Neural cell (in vitro differentiated cells): ENCODE measurements at regions not wholly inside any gene's neighbourhood (a gene's known extent, or its start where the extent isn't known, plus 50 kb on each side); places are given as distances from the start of the nearest gene placed in this dataset.

Experiments used
- CTCF ChIP-seq: fragments of 450-650 bp; IDR thresholded peaks from 2 replicates; pipeline ENCODE4 v1.5.1; 2014; ENCODE audit warnings: antibody characterized with exemption, mild to moderate bottlenecking, moderate library complexity; ENCODE audit not compliant: poor library complexity, severe bottlenecking
- EP300 ChIP-seq: fragments of 450-650 bp; conservative IDR thresholded peaks from 2 replicates; pipeline ENCODE4 v1.6.1; 2014; ENCODE audit warnings: antibody characterized with exemption, mild to moderate bottlenecking, moderate library complexity; ENCODE audit not compliant: poor library complexity, severe bottlenecking
- EZH2 ChIP-seq: fragments of 200-600, 300-800 bp; shearing (Covaris generic), sonication (generic); IDR thresholded peaks from 2 replicates; pipeline ENCODE4 v1.6.1; 2014; ENCODE audit warnings: antibody characterized with exemption, low read length, borderline replicate concordance, mild to moderate bottlenecking; ENCODE audit not compliant: insufficient read depth, poor library complexity, severe bottlenecking
- MXI1 ChIP-seq: fragments of 450-650 bp; conservative IDR thresholded peaks from 2 replicates; pipeline ENCODE4 v1.6.1; 2014; ENCODE audit warnings: antibody characterized with exemption, mild to moderate bottlenecking; ENCODE audit not compliant: poor library complexity, severe bottlenecking
- POLR2AphosphoS5 ChIP-seq: IDR thresholded peaks from 2 replicates; pipeline ENCODE4 v1.6.1; 2012
- RAD21 ChIP-seq: fragments of 450-650 bp; conservative IDR thresholded peaks from 2 replicates; pipeline ENCODE4 v1.6.1; 2014; ENCODE audit warnings: antibody characterized with exemption, mild to moderate bottlenecking, moderate library complexity
- SMC3 ChIP-seq: fragments of 450-650 bp; conservative IDR thresholded peaks from 2 replicates; pipeline ENCODE4 v1.6.1; 2014; ENCODE audit warnings: antibody characterized with exemption, mild to moderate bottlenecking, moderate library complexity; ENCODE audit not compliant: poor library complexity
- TAF1 ChIP-seq: IDR thresholded peaks from 2 replicates; pipeline ENCODE4 v1.6.1; 2012; ENCODE audit warnings: low read depth
- TF ChIP-seq, protein P1 (sequence below): IDR thresholded peaks from 2 replicates; pipeline ENCODE4 v1.6.1; 2012; ENCODE audit warnings: borderline replicate concordance

GRCh38 chr14:21729703-21730233, 56.1 kb upstream of the OR4E1 start:
- TF ChIP-seq CTCF (no peak), EP300 (no peak), TAF1 (no peak), MXI1 (no peak), RAD21 (no peak), POLR2AphosphoS5 (no peak), SMC3 (no peak), EZH2 (no peak)
- TF ChIP-seq, protein P1, sequence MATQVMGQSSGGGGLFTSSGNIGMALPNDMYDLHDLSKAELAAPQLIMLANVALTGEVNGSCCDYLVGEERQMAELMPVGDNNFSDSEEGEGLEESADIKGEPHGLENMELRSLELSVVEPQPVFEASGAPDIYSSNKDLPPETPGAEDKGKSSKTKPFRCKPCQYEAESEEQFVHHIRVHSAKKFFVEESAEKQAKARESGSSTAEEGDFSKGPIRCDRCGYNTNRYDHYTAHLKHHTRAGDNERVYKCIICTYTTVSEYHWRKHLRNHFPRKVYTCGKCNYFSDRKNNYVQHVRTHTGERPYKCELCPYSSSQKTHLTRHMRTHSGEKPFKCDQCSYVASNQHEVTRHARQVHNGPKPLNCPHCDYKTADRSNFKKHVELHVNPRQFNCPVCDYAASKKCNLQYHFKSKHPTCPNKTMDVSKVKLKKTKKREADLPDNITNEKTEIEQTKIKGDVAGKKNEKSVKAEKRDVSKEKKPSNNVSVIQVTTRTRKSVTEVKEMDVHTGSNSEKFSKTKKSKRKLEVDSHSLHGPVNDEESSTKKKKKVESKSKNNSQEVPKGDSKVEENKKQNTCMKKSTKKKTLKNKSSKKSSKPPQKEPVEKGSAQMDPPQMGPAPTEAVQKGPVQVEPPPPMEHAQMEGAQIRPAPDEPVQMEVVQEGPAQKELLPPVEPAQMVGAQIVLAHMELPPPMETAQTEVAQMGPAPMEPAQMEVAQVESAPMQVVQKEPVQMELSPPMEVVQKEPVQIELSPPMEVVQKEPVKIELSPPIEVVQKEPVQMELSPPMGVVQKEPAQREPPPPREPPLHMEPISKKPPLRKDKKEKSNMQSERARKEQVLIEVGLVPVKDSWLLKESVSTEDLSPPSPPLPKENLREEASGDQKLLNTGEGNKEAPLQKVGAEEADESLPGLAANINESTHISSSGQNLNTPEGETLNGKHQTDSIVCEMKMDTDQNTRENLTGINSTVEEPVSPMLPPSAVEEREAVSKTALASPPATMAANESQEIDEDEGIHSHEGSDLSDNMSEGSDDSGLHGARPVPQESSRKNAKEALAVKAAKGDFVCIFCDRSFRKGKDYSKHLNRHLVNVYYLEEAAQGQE = no peak
